Epithelial cell of proximal tubule (primary cell): ENCODE measurements at regions not wholly inside any gene's neighbourhood (a gene's known extent, or its start where the extent isn't known, plus 50 kb on each side); places are given as distances from the start of the nearest gene placed in this dataset.
"Not testable (repeated sequence)": the region's sequence is repeated elsewhere in the genome, so short reads cannot be mapped to it uniquely, and the experiment has no call there.

Experiments
- DNase-seq: peaks from one replicate; pipeline ENCODE4 v3.0.0-alpha.2; 2011; ENCODE audit warnings: low read depth
- H3K4me3 ChIP-seq: 2 replicates; pipeline ENCODE4 v1.5.1; 2011; ENCODE audit warnings: low read depth, mild to moderate bottlenecking, low read length
- CTCF ChIP-seq: conservative IDR thresholded peaks from 2 replicates; pipeline ENCODE4 v1.5.1; 2012; ENCODE audit warnings: low read depth, mild to moderate bottlenecking, low read length

DNA sequence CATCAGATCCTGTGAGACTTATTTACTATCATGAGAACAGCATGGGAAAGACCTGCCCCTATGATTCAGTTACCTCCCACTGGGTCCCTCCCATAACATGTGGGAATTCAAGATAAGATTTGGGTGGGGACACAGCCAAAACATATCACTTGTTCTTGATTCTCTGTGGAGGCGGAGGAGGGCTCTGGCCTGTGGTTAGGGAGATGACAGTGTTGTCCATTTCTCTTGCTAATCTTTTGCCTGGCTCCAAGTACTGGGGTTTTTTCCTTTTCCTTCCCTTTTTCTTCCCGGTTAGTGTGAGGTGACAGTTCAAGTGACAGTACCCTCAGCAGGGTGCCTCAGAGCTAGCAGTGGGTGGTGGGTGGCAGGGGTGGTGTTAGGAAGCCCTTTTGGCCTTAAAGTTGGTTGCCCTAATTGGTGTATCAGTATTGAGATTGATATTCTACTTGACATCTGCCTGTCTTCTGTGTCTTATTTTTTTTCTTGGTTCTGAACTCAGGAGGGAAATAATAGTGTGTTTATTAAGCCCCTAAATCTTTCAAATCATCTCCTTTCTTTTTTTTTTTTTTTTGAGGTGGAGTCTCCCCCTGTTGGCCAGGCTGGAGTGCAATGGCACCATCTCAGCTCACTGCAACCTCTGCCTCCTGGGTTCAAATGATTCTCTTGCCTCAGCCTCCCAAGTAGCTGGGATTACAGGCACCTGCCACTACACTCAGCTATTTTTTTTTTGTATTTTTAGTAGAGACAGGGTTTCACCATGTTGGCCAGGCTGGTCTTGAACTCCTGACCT, 192.0 kb downstream of the ASB1 start:
- not testable (repeated sequence) for H3K4me3 ChIP-seq, DNase-seq
- peak; percentile 50 for TF ChIP-seq CTCF

DNA sequence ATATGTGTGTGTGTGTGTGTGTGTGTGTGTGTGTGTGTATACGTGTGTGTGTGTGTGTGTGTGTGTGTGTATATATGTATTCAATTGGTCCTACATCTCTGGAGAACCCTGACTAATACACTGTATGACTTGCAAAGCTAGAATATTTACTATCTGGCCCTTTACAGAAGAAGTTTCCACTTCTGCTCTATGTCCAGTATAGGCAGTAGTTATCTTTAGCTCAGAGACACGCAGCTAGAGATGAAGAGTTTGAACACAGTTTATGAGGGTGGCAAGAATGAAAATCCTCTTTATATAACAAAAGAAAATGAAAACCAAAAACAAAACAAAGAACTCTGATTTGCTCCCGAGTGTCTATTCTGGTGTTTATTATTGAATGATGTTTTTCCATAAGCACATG, 201.2 kb downstream of the ASB1 start:
- no peak overlapping the region for H3K4me3 ChIP-seq
- no peak for DNase-seq
- TF ChIP-seq CTCF, result no peak

GRCh38 chr2:238629064-238629463, 202.3 kb downstream of the ASB1 start:
- no peak overlapping the region for H3K4me3 ChIP-seq
- DNase-seq, result no peak
- TF ChIP-seq CTCF, result no peak

DNA sequence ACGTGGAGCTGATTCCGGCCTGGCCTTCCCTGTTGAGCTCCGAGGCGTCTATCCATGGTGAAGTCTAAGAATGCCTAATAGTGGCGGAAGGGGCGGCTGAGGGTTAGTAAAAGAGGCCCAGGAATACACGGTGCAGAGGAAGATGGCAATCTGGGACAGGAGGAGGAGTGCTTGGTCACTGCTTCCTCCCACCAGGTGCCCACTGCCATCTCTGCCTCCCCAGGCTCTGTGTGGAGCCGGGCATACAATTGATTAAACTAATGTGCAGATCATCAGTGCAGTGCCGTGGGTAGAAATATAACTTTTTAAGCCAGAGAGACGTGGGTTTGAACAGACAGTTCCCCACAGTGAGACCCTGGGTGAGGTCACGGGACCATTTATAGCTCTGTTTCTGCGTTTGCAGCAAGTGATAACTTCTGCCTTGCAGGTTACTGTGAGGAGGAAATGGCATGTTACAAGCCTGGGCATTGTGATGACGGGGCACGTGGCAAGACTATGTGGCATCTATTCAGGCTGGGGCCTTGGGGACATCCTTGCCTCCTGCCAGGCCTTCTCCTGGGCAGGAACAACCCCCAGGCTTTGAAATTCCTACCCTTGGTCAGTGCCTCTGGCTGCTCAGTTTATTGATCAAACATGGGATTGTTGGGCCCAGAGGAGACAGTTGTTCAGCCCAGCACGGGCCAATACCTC, 204.9 kb downstream of the ASB1 start:
- TF ChIP-seq CTCF, result no peak
- DNase-seq, result no peak
- no peak overlapping the region for H3K4me3 ChIP-seq

- TF ChIP-seq CTCF, result no peak
- no peak for DNase-seq
- no peak overlapping the region for H3K4me3 ChIP-seq
Observed at GRCh38 chr2:238632181-238633060, 205.7 kb downstream of the ASB1 start.

DNA sequence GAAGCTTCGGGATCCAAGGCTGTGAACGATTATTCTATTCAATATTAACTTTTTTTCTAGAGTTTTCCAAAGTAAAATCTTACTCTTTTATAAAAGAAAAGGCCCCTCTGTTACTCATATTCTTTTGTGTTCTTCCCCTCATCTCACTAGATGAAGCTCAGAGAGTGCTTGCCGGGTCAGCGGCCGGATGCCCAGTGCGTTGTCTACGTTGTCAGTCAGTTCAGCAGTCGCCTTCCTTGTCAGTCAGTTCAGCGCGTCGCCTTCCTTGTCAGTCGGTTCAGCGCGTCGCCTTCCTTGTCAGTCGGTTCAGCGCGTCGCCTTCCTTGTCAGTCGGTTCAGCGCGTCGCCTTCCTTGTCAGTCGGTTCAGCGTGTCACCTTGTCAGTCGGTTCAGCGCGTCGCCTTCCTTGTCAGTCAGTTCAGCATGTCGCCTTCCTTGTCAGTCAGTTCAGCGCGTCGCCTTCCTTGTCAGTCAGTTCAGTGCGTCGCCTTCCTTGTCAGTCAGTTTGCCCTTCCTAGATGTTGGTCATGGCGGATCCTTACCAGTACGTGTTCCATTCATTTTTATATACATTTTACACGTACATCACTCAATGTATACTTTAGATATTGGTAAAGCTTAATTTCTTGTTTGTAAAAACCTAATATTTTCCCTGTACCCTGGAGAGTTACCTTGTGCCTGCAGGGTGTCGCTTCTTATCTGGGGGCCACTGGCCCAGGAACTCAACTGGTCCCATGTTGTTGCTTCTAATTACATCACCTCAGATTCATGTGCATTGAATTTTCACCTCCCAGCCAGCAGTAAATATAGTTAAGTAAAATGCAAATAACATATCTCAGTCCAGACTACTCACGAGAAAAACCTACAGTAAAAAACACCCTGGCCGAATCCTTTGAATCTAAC, 206.9 kb downstream of the ASB1 start:
- no peak overlapping the region for H3K4me3 ChIP-seq
- no peak for DNase-seq
- no peak for TF ChIP-seq CTCF
